Large intestine (tissue), 3 donors: ENCODE measurements at regions not wholly inside any gene's neighbourhood (a gene's known extent, or its start where the extent isn't known, plus 50 kb on each side); places are given as distances from the start of the nearest gene placed in this dataset.
A peak's percentile ranks its signal among the peaks of the same experiment; 100 is the strongest.

ENCODE experiments used
- DNase-seq, 2 donors: peaks; one replicate each; pipeline versions ENCODE4 v3.0.0 to v3.0.0-alpha.2; 2013
- H3K27ac ChIP-seq: one replicate; pipeline ENCODE4 v1.5.1; 2013; ENCODE audit warnings: low read length
- H3K27me3 ChIP-seq: 2 replicates; pipeline ENCODE4 v1.6.1; 2013; ENCODE audit warnings: low read length; ENCODE audit not compliant: control insufficient read depth, insufficient read depth
- H3K36me3 ChIP-seq: 2 replicates; pipeline ENCODE4 v1.6.1; 2013; ENCODE audit warnings: low read length; ENCODE audit not compliant: control insufficient read depth, insufficient read depth
- H3K4me1 ChIP-seq: one replicate; pipeline ENCODE4 v1.6.1; 2013; ENCODE audit warnings: low read length; ENCODE audit not compliant: control insufficient read depth, insufficient read depth
- H3K4me3 ChIP-seq: one replicate; pipeline ENCODE4 v1.5.1; 2013; ENCODE audit warnings: low read length
- H3K9me3 ChIP-seq: one replicate; pipeline ENCODE4 v1.6.1; 2013; ENCODE audit warnings: mild to moderate bottlenecking, low read depth, low read length, moderate library complexity; ENCODE audit not compliant: control insufficient read depth
- WGBS: methylation state at CpG from one replicate; pipeline ENCODE4 v1.1.5; 2013; ENCODE audit warnings: low lambda C conversion rate; ENCODE audit not compliant: insufficient coverage; 5-methylcytosine and 5-hydroxymethylcytosine counted together

DNA sequence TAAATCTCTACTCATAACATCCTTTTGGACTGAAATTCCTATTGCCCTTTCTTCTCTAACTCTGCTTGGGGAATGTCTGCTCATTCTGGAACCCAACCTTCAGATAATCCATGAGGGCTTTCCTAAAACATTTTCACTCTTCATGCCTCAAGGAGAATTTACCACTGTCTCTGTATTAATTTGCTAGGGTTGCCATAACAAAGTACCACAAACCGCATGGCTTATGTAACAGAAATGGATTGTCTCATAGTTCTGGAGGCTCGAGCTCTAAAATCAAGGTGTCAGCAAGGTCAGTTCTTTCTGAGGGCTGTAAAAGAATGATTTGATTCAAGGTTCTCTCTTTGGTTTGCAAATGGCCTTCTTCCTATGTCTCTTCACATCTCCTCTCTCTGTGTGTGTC, 209.7 kb downstream of the LACC1 start:
- no CpG with 5 or more reads among the region's 2 CpGs for WGBS
- DNase-seq: no peak
- H3K4me1 ChIP-seq: no peaks in the 10 kb centered on the region
- no peaks in the 10 kb centered on the region for H3K27me3 ChIP-seq
- no peak overlapping the region for H3K27ac ChIP-seq
- H3K4me3 ChIP-seq: no peak overlapping the region
- no peaks in the 10 kb centered on the region for H3K36me3 ChIP-seq
- H3K9me3 ChIP-seq: no peaks in the 10 kb centered on the region

DNA sequence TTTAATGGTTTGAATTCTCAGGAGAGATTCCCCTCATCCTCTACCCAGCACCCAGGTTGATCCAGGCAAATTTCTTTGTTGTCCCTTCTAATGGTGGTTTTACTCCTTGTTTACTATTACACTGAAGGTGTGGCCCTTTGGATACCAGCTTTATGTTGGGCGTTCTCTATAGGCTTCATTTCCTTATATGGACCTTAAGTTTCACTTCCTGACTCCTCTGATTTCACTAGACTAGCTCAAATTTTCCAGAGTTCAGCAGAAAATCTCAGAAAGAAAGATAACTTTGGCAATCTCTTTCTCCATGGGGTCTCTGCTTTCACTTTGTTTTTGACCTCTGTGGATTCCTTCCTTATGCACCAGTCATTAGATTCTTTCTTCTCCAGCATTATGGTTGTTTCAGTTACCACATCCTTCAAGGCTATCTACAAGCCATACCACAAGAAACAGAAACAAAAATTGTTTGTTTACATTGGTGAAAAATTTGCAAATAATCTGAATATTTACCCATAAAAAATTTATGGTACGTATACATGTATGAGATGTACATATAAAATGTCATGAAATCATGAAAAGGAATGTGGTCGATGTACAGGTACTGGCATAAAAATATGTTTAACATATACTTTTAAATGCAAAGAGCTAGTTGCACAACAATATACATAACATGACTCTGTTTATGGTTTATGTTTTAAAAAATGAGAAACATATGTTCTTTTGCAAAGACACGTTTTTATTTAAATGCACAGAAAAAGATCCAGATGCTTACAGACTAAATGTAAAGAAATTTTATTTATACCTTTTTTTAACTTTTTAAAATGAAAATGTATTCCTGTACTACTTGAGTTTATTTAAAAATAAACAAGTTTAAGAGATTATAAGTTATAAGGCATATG, 212.6 kb downstream of the LACC1 start:
- 89% methylated on average over 4 of the region's 4 CpGs for WGBS
- H3K27ac ChIP-seq: no peak overlapping the region
- no peaks in the 10 kb centered on the region for H3K27me3 ChIP-seq
- DNase-seq: no peak
- no peak overlapping the region for H3K4me3 ChIP-seq
- no peaks in the 10 kb centered on the region for H3K9me3 ChIP-seq
- H3K36me3 ChIP-seq: no peaks in the 10 kb centered on the region
- H3K4me1 ChIP-seq: no peaks in the 10 kb centered on the region

DNA sequence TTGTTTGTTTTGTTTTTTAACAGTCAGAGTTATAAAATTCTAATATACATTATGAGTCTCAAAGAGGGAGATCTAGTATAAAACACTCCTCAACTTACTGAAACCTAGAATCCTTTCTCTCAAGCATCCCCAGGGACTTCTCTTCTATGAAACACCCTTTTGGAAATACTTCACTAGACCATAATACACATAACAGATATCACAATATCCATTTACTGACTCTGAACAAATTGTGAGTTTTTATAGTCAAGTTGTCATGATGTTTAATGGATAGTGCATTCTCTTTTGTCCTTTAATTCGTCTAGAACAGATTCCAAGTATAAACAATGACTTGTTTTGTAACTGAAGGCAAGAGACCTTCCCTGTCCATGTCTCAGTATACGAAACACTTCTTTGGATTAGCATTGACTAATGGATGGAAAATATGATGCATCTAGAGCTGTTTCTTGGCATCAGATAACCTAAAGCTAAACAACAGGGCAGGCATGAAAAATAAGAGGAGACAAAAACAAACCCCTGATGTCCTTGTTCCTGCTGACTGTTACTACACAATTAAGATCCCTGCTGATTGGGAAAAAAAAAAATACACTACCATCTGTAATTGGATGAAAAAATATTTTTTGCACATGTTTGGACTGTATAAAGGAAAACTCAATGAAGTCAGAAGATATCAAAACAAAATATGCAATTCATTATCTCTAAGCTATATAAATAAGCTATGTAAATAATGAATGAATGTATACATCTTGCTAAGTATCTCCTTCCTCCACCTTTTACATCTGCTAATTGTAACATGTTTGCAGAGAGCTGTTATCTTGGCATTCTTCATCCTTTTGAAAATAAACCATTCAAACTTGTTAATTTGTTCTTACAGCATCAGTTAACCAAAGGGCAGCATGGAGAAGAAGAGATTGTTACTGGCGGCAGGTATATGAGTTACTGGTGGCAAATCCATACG, 214.2 kb downstream of the LACC1 start:
- no peaks in the 10 kb centered on the region for H3K36me3 ChIP-seq
- 60% methylated on average over 1 of the region's 4 CpGs for WGBS
- peaks cover 2% of the 10 kb centered on the region for H3K4me1 ChIP-seq
- H3K27ac ChIP-seq: no peak overlapping the region
- H3K9me3 ChIP-seq: no peaks in the 10 kb centered on the region
- H3K4me3 ChIP-seq: no peak overlapping the region
- no peak for DNase-seq
- no peaks in the 10 kb centered on the region for H3K27me3 ChIP-seq

DNA sequence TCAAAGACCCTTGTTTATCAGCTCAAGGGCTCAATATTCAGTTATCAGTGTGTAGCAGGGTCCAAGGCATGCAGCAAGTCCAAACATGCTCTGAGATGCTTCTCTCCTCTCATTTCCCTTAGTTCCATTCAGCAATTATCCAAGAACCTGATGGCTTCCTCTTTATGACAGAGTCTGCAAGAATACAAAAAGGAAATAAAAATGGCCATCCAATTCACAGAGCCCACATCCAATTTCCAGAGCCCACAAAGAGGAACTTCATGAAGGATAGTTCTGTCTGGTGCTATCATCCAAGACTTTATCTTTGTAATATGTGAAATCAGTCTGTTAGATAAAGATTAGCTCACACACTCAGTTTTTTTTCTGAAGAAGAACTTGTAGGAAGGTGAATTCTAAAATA, 217.2 kb downstream of the LACC1 start:
- H3K27ac ChIP-seq: no peak overlapping the region
- no peak for DNase-seq
- peaks cover 2% of the 10 kb centered on the region for H3K4me1 ChIP-seq
- H3K27me3 ChIP-seq: no peaks in the 10 kb centered on the region
- no peaks in the 10 kb centered on the region for H3K9me3 ChIP-seq
- no peak overlapping the region for H3K4me3 ChIP-seq
- no peaks in the 10 kb centered on the region for H3K36me3 ChIP-seq

DNA sequence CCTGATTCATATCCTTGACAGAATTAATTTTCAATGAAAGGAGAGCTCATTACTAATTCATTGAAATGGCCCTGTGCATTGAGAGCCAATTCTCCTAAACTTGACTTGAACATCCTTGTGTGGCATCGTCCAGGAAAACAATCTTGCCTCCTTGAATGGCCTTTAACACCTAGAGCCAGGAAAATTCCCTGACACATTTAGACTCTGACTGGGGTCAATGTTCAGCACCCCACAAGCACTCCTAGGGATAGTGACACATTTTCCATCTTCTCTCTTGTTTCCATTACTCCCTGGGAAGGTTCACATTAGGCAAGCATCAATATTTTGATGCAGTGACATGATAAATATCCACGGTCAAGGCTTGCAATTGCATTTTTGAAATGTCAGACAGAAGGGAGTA, 218.9 kb downstream of the LACC1 start:
- Histone ChIP-seq H3K27ac (no peak overlapping the region), H3K27me3 (no peaks in the 10 kb centered on the region), H3K4me1 (peaks cover 12% of the 10 kb centered on the region), H3K9me3 (no peaks in the 10 kb centered on the region), H3K36me3 (no peaks in the 10 kb centered on the region), H3K4me3 (no peak overlapping the region)
- no CpG with 5 or more reads among the region's 2 CpGs for WGBS
- DNase-seq: peak in 1 of 2 donors; percentile 61

DNA sequence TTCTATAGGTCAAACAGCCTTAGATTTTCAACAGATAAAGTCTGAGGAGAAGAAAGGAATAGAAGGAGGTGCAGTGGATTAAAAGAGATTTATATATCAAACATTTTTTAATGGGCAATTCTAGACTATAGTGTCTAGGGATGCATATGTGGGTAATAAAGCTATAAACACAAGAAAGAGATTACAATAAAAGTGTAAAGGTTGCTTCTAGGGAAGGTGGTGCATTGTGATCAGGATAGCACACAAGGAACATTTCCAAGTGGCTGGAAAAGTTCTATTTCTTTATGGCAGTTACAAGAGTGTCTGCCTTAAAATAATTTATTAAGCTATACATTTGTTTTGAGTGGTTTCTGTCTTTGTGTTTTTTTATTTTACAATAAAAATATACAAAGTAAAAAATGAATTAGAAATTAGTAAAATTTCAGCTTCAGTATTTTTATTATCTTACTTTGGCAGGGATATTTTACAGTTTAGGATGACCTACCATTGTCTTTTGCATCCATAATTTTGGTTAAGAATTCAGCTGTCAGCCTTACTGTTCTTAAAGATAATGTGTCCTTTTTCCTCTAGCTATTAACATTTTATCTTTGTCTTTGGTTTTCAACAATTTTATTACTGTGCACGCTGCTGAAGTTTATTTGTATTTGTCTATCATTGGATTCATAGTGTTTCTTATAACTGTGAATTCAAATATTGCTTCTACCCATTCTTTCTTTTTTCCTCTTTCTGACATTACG, 221.8 kb downstream of the LACC1 start:
- no peaks in the 10 kb centered on the region for H3K9me3 ChIP-seq
- WGBS: 50% methylated on average over 2 of the region's 2 CpGs
- H3K27ac ChIP-seq: no peak overlapping the region
- H3K4me1 ChIP-seq: peaks cover 39% of the 10 kb centered on the region
- no peak overlapping the region for H3K4me3 ChIP-seq
- H3K36me3 ChIP-seq: no peaks in the 10 kb centered on the region
- DNase-seq: peak in 1 of 2 donors; percentile 39
- H3K27me3 ChIP-seq: no peaks in the 10 kb centered on the region

- H3K4me3 ChIP-seq: no peak overlapping the region
- no peaks in the 10 kb centered on the region for H3K36me3 ChIP-seq
- peaks cover 56% of the 10 kb centered on the region for H3K4me1 ChIP-seq
- 60% methylated on average over 2 of the region's 10 CpGs for WGBS
- no peaks in the 10 kb centered on the region for H3K27me3 ChIP-seq
- peak overlapping the region; percentile 88 for H3K27ac ChIP-seq
- DNase-seq: peak; percentile 77 to 91
- H3K9me3 ChIP-seq: no peaks in the 10 kb centered on the region
Observed at GRCh38 chr13:44103429-44104196, 223.9 kb downstream of the LACC1 start.

DNA sequence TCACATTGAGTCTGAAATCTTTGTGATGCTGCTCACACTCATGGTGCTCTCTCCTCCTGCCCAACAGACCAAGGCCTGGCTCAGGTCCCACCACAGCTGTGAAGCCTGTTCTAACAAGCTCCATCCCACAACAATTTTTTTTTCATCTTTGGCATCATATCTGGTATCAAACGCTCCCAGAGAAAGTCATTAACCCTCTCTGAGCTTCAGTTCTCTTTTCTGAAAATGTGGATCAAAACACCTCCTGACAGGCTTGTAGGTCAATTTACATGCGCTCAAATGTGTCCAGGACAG, 224.4 kb downstream of the LACC1 start:
- Histone ChIP-seq H3K4me1 (peaks cover 62% of the 10 kb centered on the region), H3K4me3 (no peak overlapping the region), H3K27me3 (no peaks in the 10 kb centered on the region), H3K27ac (peak overlapping the region; percentile 88), H3K9me3 (no peaks in the 10 kb centered on the region), H3K36me3 (no peaks in the 10 kb centered on the region)
- DNase-seq: no peak
- WGBS: no CpG with 5 or more reads among the region's 2 CpGs

GRCh38 chr13:44104969-44105368, 225.3 kb downstream of the LACC1 start:
- peak overlapping the region; percentile 88 for H3K27ac ChIP-seq
- H3K4me3 ChIP-seq: no peak overlapping the region
- peak; percentile 89 to 94 for DNase-seq
- H3K36me3 ChIP-seq: no peaks in the 10 kb centered on the region
- H3K4me1 ChIP-seq: peaks cover 70% of the 10 kb centered on the region
- H3K27me3 ChIP-seq: no peaks in the 10 kb centered on the region
- WGBS: 40% methylated on average over 2 of the region's 5 CpGs
- no peaks in the 10 kb centered on the region for H3K9me3 ChIP-seq
